Cardiac fibroblast (primary cell): ENCODE measurements at regions not wholly inside any gene's neighbourhood (a gene's known extent, or its start where the extent isn't known, plus 50 kb on each side); places are given as distances from the start of the nearest gene placed in this dataset.

Experiments
- DNase-seq, 2 donors: peaks; one replicate each; pipeline versions ENCODE4 v3.0.0 to v3.0.0-alpha.2; 2010; ENCODE audit warnings: low read depth in 2 of 2
- H3K4me3 ChIP-seq, 2 donors: replicated peaks in 1 of 2; 1 replicate in 1 of 2; 2 replicates in 1 of 2; pipeline ENCODE4 v1.5.1; 2011; ENCODE audit warnings: low read depth in 2 of 2, low read length in 2 of 2, mild to moderate bottlenecking in 2 of 2, moderate library complexity in 1 of 2
- TF ChIP-seq, protein P1 (sequence below): IDR thresholded peaks from one replicate; pipeline ENCODE4 v1.5.1; 2011; ENCODE audit warnings: low read depth, mild to moderate bottlenecking, low read length, inconsistent platforms

DNA sequence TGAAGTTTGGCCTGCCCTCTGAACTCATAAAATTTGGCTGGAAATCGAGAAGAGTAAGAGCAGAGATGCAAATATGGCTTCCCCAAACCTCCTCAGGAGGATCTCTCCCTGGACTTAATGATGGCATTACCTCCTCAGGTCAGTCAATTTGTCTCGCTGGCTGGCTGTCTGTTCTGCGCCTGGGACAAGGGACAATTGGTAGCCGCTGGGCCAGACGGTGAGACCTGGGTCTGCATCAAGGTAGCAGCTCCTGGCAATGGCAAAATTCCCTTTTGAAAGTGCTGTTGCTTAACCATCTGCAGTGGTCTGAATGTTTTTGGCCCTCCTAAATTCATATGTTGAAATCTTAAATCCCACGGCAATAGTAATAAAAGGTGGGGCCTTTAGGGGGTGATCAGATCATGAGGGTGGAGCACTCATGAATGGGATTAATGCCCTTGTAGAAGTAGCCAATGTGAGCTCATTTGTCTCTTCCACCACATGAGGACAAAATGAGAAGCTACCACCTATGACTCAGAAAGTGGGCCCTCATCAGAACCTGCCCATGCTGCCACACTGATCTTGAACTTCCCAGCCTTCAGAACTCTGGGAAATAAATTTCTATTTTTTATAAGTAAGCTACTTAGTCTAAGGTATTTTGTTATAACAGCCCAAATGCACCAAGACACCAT lies 439.3 kb upstream of the KLF4 start:
- TF ChIP-seq, protein P1, sequence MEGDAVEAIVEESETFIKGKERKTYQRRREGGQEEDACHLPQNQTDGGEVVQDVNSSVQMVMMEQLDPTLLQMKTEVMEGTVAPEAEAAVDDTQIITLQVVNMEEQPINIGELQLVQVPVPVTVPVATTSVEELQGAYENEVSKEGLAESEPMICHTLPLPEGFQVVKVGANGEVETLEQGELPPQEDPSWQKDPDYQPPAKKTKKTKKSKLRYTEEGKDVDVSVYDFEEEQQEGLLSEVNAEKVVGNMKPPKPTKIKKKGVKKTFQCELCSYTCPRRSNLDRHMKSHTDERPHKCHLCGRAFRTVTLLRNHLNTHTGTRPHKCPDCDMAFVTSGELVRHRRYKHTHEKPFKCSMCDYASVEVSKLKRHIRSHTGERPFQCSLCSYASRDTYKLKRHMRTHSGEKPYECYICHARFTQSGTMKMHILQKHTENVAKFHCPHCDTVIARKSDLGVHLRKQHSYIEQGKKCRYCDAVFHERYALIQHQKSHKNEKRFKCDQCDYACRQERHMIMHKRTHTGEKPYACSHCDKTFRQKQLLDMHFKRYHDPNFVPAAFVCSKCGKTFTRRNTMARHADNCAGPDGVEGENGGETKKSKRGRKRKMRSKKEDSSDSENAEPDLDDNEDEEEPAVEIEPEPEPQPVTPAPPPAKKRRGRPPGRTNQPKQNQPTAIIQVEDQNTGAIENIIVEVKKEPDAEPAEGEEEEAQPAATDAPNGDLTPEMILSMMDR: no peak
- no peak for DNase-seq

GRCh38 chr9:107927276-107927675 lies 437.7 kb upstream of the KLF4 start:
- no peak overlapping the region for H3K4me3 ChIP-seq
- TF ChIP-seq, protein P1: no peak
- DNase-seq: no peak

More for the DNA sequence above, 439.3 kb upstream of the KLF4 start:
- H3K4me3 ChIP-seq: no peak overlapping the region

DNA sequence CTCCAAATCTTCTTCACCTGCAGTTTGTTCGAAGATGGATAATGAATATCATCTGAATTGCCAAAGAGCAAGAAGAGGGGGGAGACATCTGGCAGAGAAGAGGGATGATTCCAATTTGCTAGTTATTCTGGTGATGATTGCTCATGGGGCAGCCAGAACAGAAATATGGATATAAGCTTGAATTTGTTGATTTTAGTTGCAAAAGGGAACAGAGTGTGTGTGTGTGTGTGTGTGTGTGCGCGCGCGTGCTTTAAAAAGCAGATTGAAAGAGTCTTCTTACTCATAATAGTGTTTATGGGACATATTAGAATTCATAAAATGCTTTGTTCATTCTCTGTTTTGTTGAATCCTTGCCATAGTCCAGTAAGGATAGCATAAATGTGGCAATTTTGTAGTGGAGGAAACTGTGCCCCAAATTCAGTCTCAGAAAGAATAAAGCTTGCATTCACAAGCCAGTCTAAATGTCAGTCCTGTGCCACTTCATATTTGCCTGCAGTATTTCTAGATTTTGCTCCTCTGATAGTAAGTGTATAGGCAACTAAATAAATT lies 436.3 kb upstream of the KLF4 start:
- no peak for DNase-seq
- H3K4me3 ChIP-seq: no peak overlapping the region
- TF ChIP-seq, protein P1: no peak

DNA sequence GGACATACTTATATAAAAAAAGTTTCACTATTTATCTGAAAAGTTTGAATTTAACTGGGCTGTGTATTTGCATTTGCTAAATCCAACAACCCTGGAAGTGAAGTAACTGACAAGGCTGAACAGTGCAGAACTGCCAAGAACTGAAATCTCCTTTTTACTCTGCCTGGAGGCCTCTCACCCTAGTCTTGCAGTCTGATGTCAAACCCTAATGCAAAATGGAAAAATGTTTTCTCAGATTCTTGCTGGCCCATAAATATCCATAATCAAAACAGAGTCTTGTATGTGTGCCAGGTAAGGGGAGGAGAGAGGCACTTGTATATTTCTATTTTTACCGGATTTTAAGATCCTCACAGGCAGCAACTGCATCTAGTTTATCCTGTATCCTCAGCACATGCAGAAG lies 432.7 kb upstream of the KLF4 start:
- TF ChIP-seq, protein P1: no peak
- H3K4me3 ChIP-seq: no peak overlapping the region
- no peak for DNase-seq

- TF ChIP-seq, protein P1: no peak
- no peak overlapping the region for H3K4me3 ChIP-seq
- DNase-seq: no peak
These were observed 429.7 kb upstream of the KLF4 start for GRCh38 chr9:107919263-107919662.

DNA sequence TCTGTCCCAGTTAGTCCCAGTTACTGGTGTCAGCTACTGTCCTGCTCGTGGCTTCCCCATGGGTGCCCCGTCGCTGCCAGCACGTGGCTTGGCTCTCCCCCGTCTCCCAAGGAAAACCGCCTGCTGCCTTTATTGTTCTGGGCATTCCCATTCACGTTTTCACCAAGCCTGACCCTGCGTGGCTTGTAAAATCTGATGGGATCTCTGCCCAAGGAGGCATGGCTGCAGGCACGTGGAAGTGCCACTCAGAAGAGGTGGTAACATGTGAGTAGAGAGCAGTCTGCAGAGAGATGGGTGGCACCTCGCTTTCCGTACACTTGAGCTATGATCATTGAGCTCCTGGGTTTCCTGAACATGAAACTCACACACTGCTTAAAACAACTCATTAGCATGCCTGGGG lies 429.2 kb upstream of the KLF4 start:
- H3K4me3 ChIP-seq: no peak overlapping the region
- TF ChIP-seq, protein P1: no peak

More for the DNA sequence above, 429.2 kb upstream of the KLF4 start:
- DNase-seq: no peak
